Activated CD4-positive, alpha-beta memory T cell treated with anti-CD3 and anti-CD28 coated beads for 36 hours (primary cell): ENCODE measurements at regions not wholly inside any gene's neighbourhood (a gene's known extent, or its start where the extent isn't known, plus 50 kb on each side); places are given as distances from the start of the nearest gene placed in this dataset.

Experiments
- CTCF ChIA-PET: fragments of 350-600 bp; sonication (Branson Sonifier 250); formaldehyde crosslinking; loops from one replicate; lab custom pipeline; 2021; ENCODE audit warnings: antibody characterized with exemption, inconsistent platforms; lab: Charles Lee
- POLR2A ChIA-PET: fragments of 350-600 bp; sonication (Branson Sonifier 250); formaldehyde crosslinking; loops from one replicate; lab custom pipeline; 2021; ENCODE audit warnings: antibody characterized with exemption; lab: Charles Lee
- DNase-seq: peaks from one replicate; pipeline ENCODE4 v3.0.0-alpha.2; 2020
- H3K27ac Mint-ChIP-seq: one replicate; pipeline ENCODE4 v1.8.0; 2021; ENCODE audit warnings: mixed read lengths
- H3K27me3 Mint-ChIP-seq: one replicate; pipeline ENCODE4 v1.8.0; 2021; ENCODE audit warnings: mixed read lengths
- H3K36me3 Mint-ChIP-seq: one replicate; pipeline ENCODE4 v1.8.0; 2021; ENCODE audit warnings: mixed read lengths
- H3K4me1 Mint-ChIP-seq: one replicate; pipeline ENCODE4 v1.8.0; 2021; ENCODE audit warnings: low read depth, mixed read lengths
- H3K4me3 Mint-ChIP-seq: one replicate; pipeline ENCODE4 v1.8.0; 2021; ENCODE audit warnings: mild to moderate bottlenecking, mixed read lengths
- H3K9me3 Mint-ChIP-seq: one replicate; pipeline ENCODE4 v1.8.0; 2021; ENCODE audit warnings: mixed read lengths
- intact Hi-C: fragments of 100-400 bp; cut with micrococcal nuclease; formaldehyde crosslinking; loops from one replicate; pipeline ENCODE4 v1.15.1; 2023

GRCh38 chr15:38864827-38865581 is 300.4 kb upstream of the RASGRP1 start:
- no peak for DNase-seq
- intact Hi-C loops: no loop called here
- ChIA-PET POLR2A (no interaction called here), CTCF (interaction anchor here (1.3 to 1.8 kb wide), 2 partner anchors 157 to 425 kb away, joined by 7 read pairs; no protein-coding TSS in a partner anchor)
- Mint-ChIP-seq H3K4me3 (no peak overlapping the region), H3K9me3 (no peaks in the 10 kb centered on the region), H3K27ac (no peak overlapping the region), H3K4me1 (no peaks in the 10 kb centered on the region), H3K36me3 (no peaks in the 10 kb centered on the region), H3K27me3 (peaks cover 2% of the 10 kb centered on the region)

GRCh38 chr15:38867556-38867955 is 302.9 kb upstream of the RASGRP1 start:
- CTCF ChIA-PET: no interaction called here

GRCh38 chr15:38868326-38869114 is 303.9 kb upstream of the RASGRP1 start:
- intact Hi-C loops: no loop called here
- CTCF ChIA-PET: no interaction called here

More at GRCh38 chr15:38867556-38867955, 302.9 kb upstream of the RASGRP1 start:
- Mint-ChIP-seq H3K36me3 (no peaks in the 10 kb centered on the region), H3K9me3 (no peaks in the 10 kb centered on the region), H3K27ac (no peak overlapping the region), H3K27me3 (peaks cover 2% of the 10 kb centered on the region), H3K4me3 (no peak overlapping the region), H3K4me1 (no peaks in the 10 kb centered on the region)
- DNase-seq: no peak
- POLR2A ChIA-PET: no interaction called here
- intact Hi-C loops: no loop called here

GRCh38 chr15:38871638-38872037 is 307.0 kb upstream of the RASGRP1 start:
- Mint-ChIP-seq H3K36me3 (no peaks in the 10 kb centered on the region), H3K27me3 (no peaks in the 10 kb centered on the region), H3K4me1 (no peaks in the 10 kb centered on the region), H3K27ac (no peak overlapping the region), H3K4me3 (no peak overlapping the region), H3K9me3 (no peaks in the 10 kb centered on the region)
- no peak for DNase-seq
- CTCF ChIA-PET: no interaction called here
- POLR2A ChIA-PET: no interaction called here
- intact Hi-C loops: no loop called here

More at GRCh38 chr15:38868326-38869114, 303.9 kb upstream of the RASGRP1 start:
- POLR2A ChIA-PET: no interaction called here
- DNase-seq: no peak
- Mint-ChIP-seq H3K9me3 (no peaks in the 10 kb centered on the region), H3K4me1 (no peaks in the 10 kb centered on the region), H3K27ac (no peak overlapping the region), H3K4me3 (no peak overlapping the region), H3K36me3 (no peaks in the 10 kb centered on the region), H3K27me3 (peaks cover 2% of the 10 kb centered on the region)

GRCh38 chr15:38872732-38873131 is 308.1 kb upstream of the RASGRP1 start:
- DNase-seq: no peak
- ChIA-PET POLR2A (no interaction called here), CTCF (interaction anchor here (0.7 to 0.9 kb wide), 2 partner anchors 134 to 432 kb away, joined by 3 read pairs; no protein-coding TSS in a partner anchor)
- H3K4me3 Mint-ChIP-seq: no peak overlapping the region
- H3K36me3 Mint-ChIP-seq: no peaks in the 10 kb centered on the region
- no peaks in the 10 kb centered on the region for H3K4me1 Mint-ChIP-seq
- peaks cover 2% of the 10 kb centered on the region for H3K27me3 Mint-ChIP-seq
- H3K27ac Mint-ChIP-seq: no peak overlapping the region
- H3K9me3 Mint-ChIP-seq: no peaks in the 10 kb centered on the region
- intact Hi-C loops: no loop called here

- Mint-ChIP-seq H3K27me3 (peaks cover 2% of the 10 kb centered on the region), H3K4me1 (no peaks in the 10 kb centered on the region), H3K9me3 (no peaks in the 10 kb centered on the region), H3K27ac (no peak overlapping the region), H3K4me3 (no peak overlapping the region), H3K36me3 (no peaks in the 10 kb centered on the region)
- DNase-seq: no peak
- intact Hi-C loops: no loop called here
- POLR2A ChIA-PET: no interaction called here
- CTCF ChIA-PET: interaction anchor here (0.9 kb wide), 1 partner anchor 432 kb away, joined by 3 read pairs; no protein-coding TSS in a partner anchor
Observed at GRCh38 chr15:38873158-38873557, 308.5 kb upstream of the RASGRP1 start.

GRCh38 chr15:38874464-38874863 is 309.9 kb upstream of the RASGRP1 start:
- Mint-ChIP-seq H3K27ac (no peak overlapping the region), H3K4me3 (no peak overlapping the region), H3K9me3 (no peaks in the 10 kb centered on the region), H3K4me1 (no peaks in the 10 kb centered on the region), H3K27me3 (peaks cover 2% of the 10 kb centered on the region), H3K36me3 (no peaks in the 10 kb centered on the region)
- intact Hi-C loops: no loop called here
- DNase-seq: no peak
- CTCF ChIA-PET: no interaction called here
- POLR2A ChIA-PET: no interaction called here

GRCh38 chr15:38876211-38876610 is 311.6 kb upstream of the RASGRP1 start:
- Mint-ChIP-seq H3K36me3 (no peaks in the 10 kb centered on the region), H3K27me3 (peaks cover 2% of the 10 kb centered on the region), H3K9me3 (no peaks in the 10 kb centered on the region), H3K27ac (no peak overlapping the region), H3K4me1 (no peaks in the 10 kb centered on the region), H3K4me3 (no peak overlapping the region)
- intact Hi-C loops: no loop called here
- ChIA-PET CTCF (no interaction called here), POLR2A (no interaction called here)
- DNase-seq: no peak

GRCh38 chr15:38876621-38877020 is 312.0 kb upstream of the RASGRP1 start:
- ChIA-PET CTCF (no interaction called here), POLR2A (no interaction called here)
- intact Hi-C loops: no loop called here
- peaks cover 2% of the 10 kb centered on the region for H3K27me3 Mint-ChIP-seq
- H3K4me3 Mint-ChIP-seq: no peak overlapping the region
- H3K4me1 Mint-ChIP-seq: no peaks in the 10 kb centered on the region
- no peaks in the 10 kb centered on the region for H3K9me3 Mint-ChIP-seq
- no peak overlapping the region for H3K27ac Mint-ChIP-seq
- no peak for DNase-seq
- no peaks in the 10 kb centered on the region for H3K36me3 Mint-ChIP-seq

GRCh38 chr15:38877471-38877870 is 312.9 kb upstream of the RASGRP1 start:
- H3K36me3 Mint-ChIP-seq: no peaks in the 10 kb centered on the region
- DNase-seq: no peak
- H3K4me3 Mint-ChIP-seq: no peak overlapping the region
- H3K4me1 Mint-ChIP-seq: no peaks in the 10 kb centered on the region
- ChIA-PET POLR2A (no interaction called here), CTCF (no interaction called here)
- H3K9me3 Mint-ChIP-seq: no peaks in the 10 kb centered on the region
- intact Hi-C loops: no loop called here
- H3K27ac Mint-ChIP-seq: no peak overlapping the region
- H3K27me3 Mint-ChIP-seq: peaks cover 2% of the 10 kb centered on the region

GRCh38 chr15:38878026-38878425 is 313.4 kb upstream of the RASGRP1 start:
- no peaks in the 10 kb centered on the region for H3K4me1 Mint-ChIP-seq
- no peak for DNase-seq
- H3K27ac Mint-ChIP-seq: no peak overlapping the region
- H3K36me3 Mint-ChIP-seq: no peaks in the 10 kb centered on the region
- ChIA-PET POLR2A (no interaction called here), CTCF (no interaction called here)
- H3K4me3 Mint-ChIP-seq: no peak overlapping the region
- H3K9me3 Mint-ChIP-seq: no peaks in the 10 kb centered on the region
- intact Hi-C loops: no loop called here
- peaks cover 2% of the 10 kb centered on the region for H3K27me3 Mint-ChIP-seq

GRCh38 chr15:38878926-38879325 is 314.3 kb upstream of the RASGRP1 start:
- intact Hi-C loops: no loop called here
- Mint-ChIP-seq H3K4me1 (peaks cover 1% of the 10 kb centered on the region), H3K27ac (no peak overlapping the region), H3K4me3 (no peak overlapping the region), H3K36me3 (no peaks in the 10 kb centered on the region), H3K9me3 (no peaks in the 10 kb centered on the region), H3K27me3 (peaks cover 2% of the 10 kb centered on the region)
- no peak for DNase-seq
- ChIA-PET CTCF (no interaction called here), POLR2A (no interaction called here)
